HG03342 (cell line): ENCODE measurements at regions not wholly inside any gene's neighbourhood (a gene's known extent, or its start where the extent isn't known, plus 50 kb on each side); places are given as distances from the start of the nearest gene placed in this dataset.

Experiments
- ATAC-seq: cut with Tn5 transposase; IDR thresholded peaks from one replicate; pipeline ENCODE4 v1.9.1; 2021; ENCODE audit warnings: mild to moderate bottlenecking, moderate library complexity; ENCODE audit not compliant: unreplicated experiment

DNA sequence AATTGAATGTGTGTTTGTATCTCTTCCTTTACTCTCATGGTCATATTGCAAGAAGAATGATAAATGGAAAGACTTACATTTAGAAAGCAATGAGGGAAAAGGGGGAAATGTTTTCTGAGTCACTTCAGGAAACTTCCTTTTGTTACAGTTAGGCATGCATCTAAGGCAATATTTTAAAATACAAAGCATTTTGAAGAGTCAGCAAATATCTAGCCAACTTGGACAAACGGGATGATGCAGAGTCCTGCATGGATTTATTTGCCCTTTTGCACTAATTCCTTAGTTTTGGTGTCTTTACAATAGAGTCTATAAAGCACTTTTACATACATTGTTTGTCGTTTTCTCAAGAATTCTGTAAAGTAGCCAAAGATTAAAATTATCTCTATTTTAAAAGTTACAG lies 286.2 kb upstream of the UBE2E2 start:
- ATAC-seq, result no peak

DNA sequence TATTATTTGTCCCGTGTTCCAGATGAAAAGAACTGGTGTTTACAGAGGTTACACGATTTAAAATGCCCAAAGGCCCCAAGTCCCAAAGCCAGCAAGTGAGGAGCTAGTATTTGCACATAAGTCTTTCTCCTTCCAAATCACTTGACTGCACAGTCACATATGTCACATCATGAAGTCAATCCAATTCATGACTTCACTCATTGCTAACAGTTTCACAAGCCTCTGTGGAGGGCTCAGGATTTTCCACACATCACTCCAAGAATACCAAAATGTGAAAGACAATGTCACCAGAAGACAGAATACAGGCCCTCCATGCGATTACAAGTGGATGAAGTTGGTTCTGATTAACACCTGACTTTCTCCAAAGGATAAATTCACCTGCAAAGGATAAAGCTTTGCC lies 283.1 kb upstream of the UBE2E2 start:
- ATAC-seq, result no peak

DNA sequence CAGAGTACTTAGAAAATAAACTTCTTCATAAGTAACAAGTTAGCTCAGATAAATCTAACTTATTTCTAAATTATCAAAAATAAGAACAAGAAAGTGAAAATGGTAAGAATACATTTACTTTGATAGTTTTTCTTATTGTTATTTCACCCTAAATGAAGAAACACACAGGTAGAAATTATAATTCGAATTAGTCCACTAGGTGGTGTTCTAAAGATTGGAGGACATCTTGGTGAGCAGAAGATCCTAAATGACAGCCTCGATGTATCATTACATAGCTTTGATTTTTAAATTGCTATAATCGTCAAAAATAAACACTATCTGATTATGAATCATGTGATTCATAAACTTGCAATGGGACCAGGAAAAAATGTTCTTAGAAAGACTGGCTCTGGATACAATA lies 280.8 kb upstream of the UBE2E2 start:
- ATAC-seq, result no peak

DNA sequence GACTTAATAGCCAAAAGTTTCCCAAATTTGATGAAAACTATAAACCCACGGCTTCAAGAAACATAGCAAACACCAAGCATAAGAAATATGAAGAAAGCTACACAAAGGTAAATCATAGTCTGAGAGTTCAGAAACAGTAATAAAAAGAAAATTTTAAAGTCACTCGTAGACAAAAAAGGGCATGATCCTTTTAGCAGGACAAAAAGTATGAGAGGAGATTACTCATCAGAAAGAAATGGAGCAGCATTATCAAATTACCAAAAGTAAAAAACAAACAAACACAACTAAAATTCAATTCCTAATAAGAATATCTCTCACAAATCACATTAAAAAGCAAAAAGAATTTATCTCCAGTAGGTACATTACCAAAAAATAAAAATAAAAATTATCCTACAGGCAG lies 279.4 kb upstream of the UBE2E2 start:
- no peak for ATAC-seq

DNA sequence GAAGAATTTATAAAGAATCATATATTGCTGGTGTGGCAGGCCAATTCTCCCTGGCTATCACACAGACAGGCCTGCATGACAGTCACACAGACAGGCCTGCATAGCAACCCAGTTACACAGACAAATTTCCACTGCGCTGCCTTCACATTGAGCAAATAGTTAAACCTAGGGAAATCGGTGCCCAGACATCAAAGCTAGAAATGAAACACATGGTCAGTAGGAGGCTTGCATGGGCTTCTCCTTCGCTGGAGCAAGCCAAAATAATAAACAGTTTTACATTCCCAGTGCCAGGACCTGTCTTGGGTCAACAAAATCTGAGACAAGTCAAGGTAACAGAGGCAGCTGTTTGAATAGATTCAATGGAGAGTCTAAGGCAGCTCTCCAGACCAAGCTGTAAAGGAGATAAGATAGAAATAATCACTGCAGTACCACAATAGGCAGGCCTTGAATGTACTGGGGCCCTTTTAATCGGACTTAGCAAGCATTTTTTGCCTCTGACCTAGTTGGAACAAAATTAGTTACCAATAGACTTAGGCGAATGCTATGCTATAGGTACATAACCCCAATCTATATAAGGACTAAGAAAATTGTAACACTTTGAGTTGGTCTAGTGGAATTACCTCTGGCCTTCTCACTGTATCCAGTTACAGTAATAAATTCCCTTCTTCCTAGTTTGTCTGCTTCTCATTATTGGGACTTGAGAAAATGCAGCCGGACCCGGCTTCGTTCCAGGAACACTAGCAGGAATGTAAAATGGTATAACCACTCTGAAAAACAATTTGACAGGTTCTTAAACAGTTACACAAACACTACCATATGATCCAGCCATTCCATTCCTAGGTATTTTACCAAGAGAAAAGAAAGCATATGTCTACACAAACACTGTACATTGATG lies 274.7 kb upstream of the UBE2E2 start:
- no peak for ATAC-seq

DNA sequence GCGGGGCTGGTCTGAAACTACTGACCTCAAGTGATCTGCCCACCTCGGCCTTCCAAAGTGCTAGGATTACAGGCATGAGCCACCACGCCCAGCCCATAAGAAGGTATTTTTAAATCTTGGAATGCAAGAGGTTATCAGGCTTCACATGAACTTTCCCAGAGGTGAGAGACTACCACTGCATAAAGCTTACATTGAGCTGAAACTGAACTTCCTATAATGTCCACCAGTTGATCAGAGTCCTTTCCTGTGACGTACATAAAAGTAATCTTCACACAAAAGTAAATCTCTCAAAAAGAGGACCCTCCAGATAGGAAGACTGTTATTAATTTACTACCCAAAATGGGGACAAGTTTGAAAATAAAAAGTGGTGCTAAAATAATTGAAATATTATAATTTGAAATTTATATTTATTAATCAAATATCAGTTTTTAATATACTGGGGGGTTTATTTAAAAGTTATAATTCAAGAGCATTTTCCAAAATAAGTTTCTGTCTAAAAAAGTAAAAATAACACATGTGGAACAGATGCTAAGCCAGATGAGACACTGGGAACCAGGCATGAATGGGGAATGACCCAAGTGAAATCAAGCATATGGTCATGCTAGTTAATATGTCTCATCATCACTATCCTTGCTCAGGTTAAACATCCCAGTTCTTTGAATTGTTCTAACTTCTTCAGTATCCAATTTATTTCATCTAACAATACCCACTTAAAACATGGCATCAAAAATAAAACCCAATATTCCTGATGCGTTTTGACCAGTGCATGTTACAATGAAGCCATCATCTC lies 269.9 kb upstream of the UBE2E2 start:
- no peak for ATAC-seq

DNA sequence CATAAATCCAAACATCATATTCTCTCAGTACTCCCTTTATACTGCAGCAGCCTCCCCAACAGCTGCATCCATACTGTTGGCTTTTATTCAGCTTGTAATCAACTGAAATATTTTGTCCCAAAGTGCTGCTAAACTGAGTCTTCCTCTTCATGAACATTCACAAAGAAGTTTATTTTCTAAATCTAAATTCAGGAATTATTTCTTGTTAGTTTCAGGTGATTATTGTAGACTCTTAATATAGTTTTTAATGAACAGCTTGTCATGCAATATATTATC lies 269.3 kb upstream of the UBE2E2 start:
- ATAC-seq, result no peak

DNA sequence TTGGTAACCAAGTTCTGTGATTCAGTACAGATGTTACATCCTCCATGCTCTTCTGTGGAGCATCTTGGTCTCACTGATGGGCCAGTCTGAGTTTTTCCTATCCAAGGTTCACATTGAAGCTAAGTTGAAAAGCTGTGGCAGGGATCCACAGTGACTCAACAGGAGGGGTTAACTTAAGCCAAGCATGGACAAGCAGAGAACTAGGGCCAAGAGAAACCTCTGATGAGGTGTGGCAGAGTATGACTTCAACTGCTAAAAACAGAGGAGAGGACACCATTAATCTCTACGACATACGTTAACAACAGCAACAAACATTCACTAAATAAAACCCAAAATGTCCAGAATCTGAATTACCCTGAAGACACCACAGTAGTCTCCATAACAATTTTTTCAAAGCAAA lies 268.1 kb upstream of the UBE2E2 start:
- ATAC-seq, result no peak

DNA sequence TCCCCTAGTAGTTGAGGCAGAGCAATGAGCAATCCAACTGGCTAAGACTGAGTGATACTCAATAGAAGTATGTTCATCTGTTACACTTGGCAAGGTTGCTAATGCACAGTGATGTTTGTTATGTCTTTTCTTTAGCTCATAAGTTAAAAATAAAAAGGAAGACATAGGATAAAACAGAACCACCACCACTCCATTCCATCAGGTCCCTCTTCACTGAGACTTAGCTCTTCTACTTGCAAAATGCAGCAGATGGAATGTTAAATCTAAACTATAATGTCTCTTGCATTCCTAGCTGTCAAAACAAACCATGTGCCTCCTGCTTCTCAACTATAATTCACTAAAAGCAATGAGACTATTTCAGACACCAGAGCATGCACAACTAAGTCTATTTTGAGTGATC lies 265.6 kb upstream of the UBE2E2 start:
- ATAC-seq, result no peak

DNA sequence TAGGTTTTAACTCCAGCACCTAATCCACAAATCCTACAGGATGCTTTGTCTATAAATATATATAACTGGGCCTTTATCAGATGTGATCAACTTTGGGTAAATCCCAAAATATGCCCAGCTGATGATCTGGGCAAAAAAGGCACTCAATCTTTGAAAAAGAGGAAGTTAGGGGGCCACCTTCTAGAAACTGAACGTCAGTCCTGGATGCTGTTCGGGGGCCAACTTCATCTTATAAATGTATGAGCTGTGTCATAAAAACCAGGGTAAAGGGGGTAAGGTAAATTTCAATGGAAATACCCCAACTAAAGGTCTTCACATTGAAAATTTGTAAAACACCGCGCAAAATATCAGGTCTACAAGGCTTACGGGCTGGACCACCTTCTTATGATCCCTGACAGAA lies 264.4 kb upstream of the UBE2E2 start:
- ATAC-seq, result no peak

DNA sequence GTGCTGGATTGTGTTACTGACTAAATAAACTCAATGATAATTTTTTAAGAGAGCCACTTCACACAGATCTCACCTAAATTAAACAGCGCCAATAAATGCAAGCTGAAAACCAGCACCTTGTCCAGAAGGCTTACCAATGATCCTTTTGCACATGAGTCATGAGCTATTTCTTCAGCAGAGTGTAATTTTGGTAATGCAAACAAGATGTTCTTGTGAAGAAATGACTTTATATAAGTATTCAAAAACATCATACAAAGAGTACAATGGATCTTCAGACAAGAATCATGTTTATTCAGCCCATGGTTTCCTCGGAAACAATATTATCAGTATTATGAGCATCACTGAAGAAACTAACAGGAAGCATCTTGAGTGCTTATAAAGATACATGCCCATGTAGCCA lies 263.8 kb upstream of the UBE2E2 start:
- no peak for ATAC-seq

DNA sequence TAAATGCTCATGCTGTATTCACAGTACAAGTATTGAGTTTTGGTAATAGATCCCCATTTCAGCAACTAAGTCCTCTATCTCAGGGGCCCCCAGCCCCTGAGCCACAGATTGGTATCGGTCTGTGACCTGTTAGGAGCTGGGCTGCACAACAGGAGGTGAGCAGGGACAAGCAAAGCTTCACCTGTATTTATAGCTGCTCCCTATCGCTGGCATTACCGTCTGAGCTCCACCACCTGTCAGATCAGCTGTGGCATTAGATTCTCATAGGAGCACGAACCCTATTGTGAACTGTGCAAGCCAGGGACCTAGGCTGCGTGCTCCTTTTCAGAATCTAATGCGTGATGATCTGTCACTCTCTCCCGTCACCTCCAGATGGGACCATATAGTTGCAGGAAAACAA lies 262.8 kb upstream of the UBE2E2 start:
- ATAC-seq, result no peak

DNA sequence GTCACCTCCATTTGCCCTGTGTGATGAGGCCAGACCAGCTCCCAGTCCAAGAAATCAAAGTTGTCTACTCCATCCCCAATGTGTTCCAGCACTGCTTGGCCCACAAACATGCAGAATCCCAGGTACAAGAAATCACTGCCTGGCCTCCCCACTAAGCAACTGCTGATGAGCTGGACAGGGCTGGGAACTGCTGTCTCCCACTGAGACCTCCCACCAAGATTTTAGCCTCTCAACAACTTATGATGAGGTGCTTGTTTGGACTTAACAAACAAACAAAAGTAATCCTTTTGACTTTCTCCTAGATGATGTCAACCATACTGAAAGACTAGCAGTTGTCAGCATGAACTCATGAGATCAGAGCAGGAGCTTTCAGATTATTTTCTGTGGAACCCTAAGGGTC lies 260.1 kb upstream of the UBE2E2 start:
- ATAC-seq, result no peak

DNA sequence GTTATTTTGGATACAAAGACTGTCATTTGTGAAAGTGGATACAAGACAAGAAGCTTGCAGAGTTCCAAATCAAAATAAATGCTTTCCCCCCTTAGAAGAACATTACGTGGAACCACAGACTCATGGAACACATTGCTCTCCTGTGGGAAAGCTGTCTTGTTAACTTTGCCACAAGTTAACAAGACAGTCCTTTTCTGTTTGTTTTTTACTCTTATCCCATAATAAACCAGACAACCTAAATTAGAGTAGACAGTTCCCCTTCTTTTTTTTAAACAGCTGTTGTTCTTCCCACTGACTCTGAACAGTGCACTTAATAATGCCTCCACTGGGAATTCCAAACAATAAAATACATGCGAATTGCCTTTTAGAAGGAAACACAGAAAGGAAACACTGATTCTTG lies 255.3 kb upstream of the UBE2E2 start:
- no peak for ATAC-seq

DNA sequence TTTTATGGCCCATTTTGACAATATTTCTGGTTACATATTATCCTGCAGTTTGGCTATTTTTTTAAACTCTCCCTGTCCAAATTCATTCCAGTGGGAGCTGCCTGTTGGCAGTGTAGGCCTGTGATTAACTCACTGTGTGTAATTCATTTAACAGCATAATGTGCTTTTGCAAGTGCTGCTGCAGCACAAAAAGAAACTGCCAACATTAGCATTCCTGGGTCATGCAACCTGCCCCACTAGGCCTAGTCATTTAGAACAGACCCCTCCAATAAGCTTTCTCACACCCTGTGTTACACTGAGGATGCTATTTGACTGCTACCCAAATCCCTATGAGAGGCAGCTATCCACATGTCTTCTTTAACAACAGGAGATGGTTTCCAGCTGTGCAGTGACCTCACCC lies 251.2 kb upstream of the UBE2E2 start:
- no peak for ATAC-seq

DNA sequence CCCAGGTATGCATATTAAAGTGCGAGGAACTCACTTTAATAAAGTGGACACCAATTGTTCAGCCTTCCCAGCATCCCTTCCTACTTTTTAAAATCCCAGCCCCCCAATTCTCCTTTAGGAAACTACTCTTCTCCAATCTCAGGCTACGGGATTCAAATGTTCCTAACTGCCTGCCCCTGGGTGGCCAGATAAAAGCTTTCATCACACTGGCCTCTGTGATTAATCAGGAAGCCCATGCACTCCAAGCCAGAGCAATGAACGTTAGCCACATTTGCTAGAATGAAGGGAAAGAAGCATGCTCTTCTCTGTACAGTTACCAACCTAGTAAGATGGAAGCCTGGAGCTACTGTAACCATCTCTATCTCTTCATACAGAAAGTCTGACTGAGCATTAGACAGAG lies 250.3 kb upstream of the UBE2E2 start:
- ATAC-seq, result no peak

DNA sequence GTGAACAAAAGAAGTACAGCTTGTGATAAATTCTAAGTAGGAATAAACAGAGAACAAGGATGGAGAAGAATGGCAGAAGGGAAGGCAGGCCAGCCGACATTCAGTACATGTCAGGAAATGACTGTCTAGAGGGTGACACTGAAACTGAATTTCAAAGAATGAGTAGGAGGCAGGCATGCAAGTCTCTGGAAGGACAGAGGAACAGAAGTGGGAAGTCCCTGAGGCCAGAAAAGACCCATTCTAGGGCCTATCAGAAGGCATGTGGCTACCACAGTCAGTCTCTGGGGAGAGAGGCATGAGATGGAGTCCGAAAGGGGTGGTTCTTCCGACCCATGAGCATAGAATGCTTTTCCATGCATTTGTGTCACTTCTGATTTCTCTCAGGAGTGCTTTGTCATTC lies 243.5 kb upstream of the UBE2E2 start:
- ATAC-seq, result peak; percentile 92

DNA sequence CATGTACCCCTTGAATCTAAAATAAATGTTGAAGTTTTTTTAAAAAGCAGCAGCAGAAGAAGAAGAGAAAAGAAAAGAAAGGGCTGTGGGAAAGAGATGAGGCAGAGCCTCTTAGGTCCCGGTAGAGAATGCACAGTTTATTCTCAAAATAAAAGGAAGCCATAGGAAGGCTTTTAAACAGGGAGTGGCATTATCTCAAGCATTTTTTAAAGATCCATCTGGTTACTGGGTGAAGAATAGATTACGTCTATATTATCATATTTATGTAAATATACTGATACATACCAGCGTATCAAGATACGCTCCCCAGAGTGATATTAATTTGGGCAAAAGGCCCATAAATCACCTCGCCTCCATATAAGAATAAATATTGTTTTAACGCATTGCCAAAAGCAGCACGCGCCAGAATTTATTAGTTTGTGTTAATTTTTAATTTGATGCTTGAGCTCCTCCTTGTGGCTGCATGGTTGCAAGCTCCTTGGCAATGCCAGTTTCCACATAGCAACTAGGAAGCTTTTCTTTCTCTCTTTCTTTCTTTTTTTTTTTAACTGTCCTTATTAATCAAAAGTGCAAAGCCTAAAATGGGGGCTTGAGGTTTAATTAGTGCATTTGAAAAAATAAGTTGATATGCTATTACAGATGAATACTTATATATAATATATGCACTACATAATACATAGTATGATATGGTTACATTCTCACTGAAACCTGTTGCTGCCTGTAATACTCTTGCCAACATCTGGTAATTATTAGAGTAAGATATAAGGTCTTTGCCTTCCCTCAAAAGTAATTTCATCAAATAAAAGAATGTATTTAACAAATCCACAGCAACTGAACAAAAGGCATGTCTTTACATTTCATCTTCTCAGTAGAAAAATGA lies 242.8 kb upstream of the UBE2E2 start:
- ATAC-seq, result peak; percentile 42

DNA sequence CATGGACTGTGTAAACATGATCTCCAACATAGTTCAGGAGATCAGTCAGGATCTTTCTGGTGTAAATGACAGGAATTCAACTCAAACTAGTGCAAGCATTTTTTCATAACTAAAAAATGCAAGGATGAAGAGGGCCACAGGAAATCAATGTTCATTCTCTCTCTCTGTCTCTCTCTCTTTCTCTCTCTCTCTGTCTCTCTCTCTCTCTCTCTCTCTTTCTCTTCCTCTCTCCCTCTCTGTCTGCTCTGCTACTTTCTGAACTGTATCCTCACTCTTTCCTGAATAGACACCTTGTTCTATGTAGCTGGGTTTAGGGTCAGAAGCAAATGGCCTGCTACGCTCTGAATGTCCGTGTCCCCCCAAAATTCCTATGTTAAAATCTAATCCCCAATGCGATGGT lies 240.9 kb upstream of the UBE2E2 start:
- no peak for ATAC-seq

DNA sequence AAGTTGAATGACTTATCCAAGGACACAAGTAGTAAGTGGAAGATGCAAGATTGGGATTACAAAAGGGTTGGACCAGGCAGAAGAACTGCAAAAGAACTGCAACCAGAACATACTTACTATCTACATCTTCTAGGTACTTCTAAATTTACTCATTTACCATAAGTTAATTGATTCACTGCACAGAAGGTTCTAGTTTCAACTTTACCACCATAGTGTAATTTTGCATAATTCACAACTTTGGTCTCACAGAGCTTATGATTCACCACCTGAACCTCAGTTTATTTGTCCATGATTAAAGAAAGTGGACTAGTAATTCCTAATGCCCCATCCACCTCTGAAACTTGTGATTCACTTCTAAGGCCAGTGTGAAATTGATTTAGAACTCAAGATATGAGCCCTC lies 236.8 kb upstream of the UBE2E2 start:
- no peak for ATAC-seq

DNA sequence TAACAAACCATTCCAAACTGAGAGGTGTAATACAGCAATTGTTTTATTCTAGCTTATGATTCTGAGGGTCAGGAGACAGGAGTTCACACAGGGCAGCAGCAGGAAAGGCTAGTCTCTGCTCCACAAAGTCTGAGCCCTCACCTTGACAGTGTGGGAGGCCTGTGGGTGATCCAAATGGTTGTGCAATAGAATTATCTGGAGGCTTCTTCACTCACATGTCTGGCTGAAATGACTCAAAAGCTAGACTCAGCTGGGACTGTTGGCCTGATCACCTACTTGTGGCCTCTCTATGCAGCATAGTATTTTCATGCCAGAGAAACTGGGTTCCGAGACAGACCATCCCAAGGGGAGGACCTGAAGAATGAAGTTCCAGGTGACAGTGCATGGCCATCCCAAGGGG lies 233.9 kb upstream of the UBE2E2 start:
- ATAC-seq, result no peak

DNA sequence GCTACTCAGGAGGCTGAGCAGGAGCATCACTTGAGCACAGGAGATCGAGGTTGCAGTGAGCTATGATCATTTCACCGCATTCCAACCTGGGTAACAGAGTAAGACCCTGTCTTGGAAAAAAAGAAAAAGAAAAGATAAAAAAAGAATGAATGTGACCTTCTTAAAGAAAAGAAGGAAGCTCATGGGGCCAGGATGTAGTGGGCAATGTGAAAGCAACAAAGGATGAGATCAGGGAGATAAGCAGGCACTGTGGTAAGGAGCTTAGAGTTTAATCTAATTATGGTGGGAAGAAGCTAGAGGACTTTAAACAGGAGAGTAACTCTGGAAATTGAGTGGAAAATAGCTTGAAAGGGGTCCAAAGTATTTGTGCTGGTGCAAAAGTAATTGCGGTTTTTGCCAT lies 231.6 kb upstream of the UBE2E2 start:
- no peak for ATAC-seq
